Activated CD4-positive, alpha-beta T cell treated with anti-CD3 and anti-CD28 coated beads, Interleukin-2, amount 50 U/mL, for 16 hours (primary cell): ENCODE measurements at regions not wholly inside any gene's neighbourhood (a gene's known extent, or its start where the extent isn't known, plus 50 kb on each side); places are given as distances from the start of the nearest gene placed in this dataset.
"Not testable (repeated sequence)": the region's sequence is repeated elsewhere in the genome, so short reads cannot be mapped to it uniquely, and the experiment has no call there.

Source experiments
- DNase-seq: peaks from one replicate; pipeline ENCODE4 v3.0.0-alpha.2; 2020

GRCh38 chr9:119884438-119884837, 515.2 kb upstream of the BRINP1 start:
- DNase-seq: no peak

- DNase-seq: no peak
These were observed 512.7 kb upstream of the BRINP1 start for GRCh38 chr9:119881898-119882297.

GRCh38 chr9:119880361-119880760, 511.1 kb upstream of the BRINP1 start:
- no peak for DNase-seq

- DNase-seq: no peak
These were observed 508.1 kb upstream of the BRINP1 start for GRCh38 chr9:119877306-119877705.

- no peak for DNase-seq
These were observed 504.6 kb upstream of the BRINP1 start for GRCh38 chr9:119873877-119874276.

- DNase-seq: not testable (repeated sequence)
These were observed 501.0 kb upstream of the BRINP1 start for GRCh38 chr9:119870251-119870650.

- no peak for DNase-seq
These were observed 499.5 kb upstream of the BRINP1 start for GRCh38 chr9:119868694-119869093.

- no peak for DNase-seq
These were observed 492.6 kb upstream of the BRINP1 start for GRCh38 chr9:119861842-119862241.

- DNase-seq: no peak
These were observed 489.9 kb upstream of the BRINP1 start for GRCh38 chr9:119859128-119859527.

- no peak for DNase-seq
These were observed 483.9 kb upstream of the BRINP1 start for GRCh38 chr9:119853126-119853525.

- no peak for DNase-seq
These were observed 483.2 kb upstream of the BRINP1 start for GRCh38 chr9:119852390-119852789.

GRCh38 chr9:119844431-119844830, 475.2 kb upstream of the BRINP1 start:
- DNase-seq: no peak

- no peak for DNase-seq
These were observed 471.8 kb upstream of the BRINP1 start for GRCh38 chr9:119841016-119841415.

- DNase-seq: no peak
These were observed 470.7 kb upstream of the BRINP1 start for GRCh38 chr9:119839888-119840287.

- no peak for DNase-seq
These were observed 469.0 kb upstream of the BRINP1 start for GRCh38 chr9:119838210-119838609.

GRCh38 chr9:119836036-119836435, 466.8 kb upstream of the BRINP1 start:
- DNase-seq: no peak

- DNase-seq: no peak
These were observed 464.9 kb upstream of the BRINP1 start for GRCh38 chr9:119834064-119834620.

- DNase-seq: no peak
These were observed 462.1 kb upstream of the BRINP1 start for GRCh38 chr9:119831309-119831708.

- DNase-seq: no peak
These were observed 460.5 kb upstream of the BRINP1 start for GRCh38 chr9:119829748-119830147.

GRCh38 chr9:119829186-119829585, 460.0 kb upstream of the BRINP1 start:
- no peak for DNase-seq

- DNase-seq: no peak
These were observed 458.3 kb upstream of the BRINP1 start for GRCh38 chr9:119827526-119827925.

GRCh38 chr9:119827126-119827525, 457.9 kb upstream of the BRINP1 start:
- no peak for DNase-seq

- DNase-seq: no peak
These were observed 449.6 kb upstream of the BRINP1 start for GRCh38 chr9:119818726-119819435.

- no peak for DNase-seq
These were observed 441.6 kb upstream of the BRINP1 start for GRCh38 chr9:119810645-119811429.
